ENCODE measurements at regions not wholly inside any gene's neighbourhood (a gene's known extent, or its start where the extent isn't known, plus 50 kb on each side); places are given as distances from the start of the nearest gene placed in this dataset.

GRCh38 chr10:131516285-131516684, 204.8 kb upstream of the TCERG1L start:
- CTCF ChIA-PET = no interaction called here

DNA sequence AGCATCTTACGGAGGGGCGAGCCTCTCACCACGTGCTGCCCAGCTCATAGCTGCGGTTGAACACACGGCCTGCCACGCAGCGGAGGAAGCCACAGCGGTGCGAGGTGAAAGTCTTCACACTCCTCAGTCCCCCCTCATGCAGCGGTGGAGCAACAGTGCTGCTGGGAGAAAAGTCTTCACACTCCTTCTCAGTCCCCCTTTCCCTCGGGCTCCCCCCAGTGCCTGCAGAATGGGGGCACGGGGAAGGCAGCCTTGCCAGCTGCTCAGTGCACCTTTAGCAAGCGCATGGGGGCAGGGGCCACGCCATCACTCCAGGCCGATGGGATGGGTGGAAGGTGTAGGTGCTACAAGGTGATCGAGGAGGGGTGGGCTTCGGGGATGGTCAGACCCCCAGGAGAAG, 206.3 kb upstream of the TCERG1L start:
- CTCF ChIA-PET = no interaction called here
- POLR2A ChIA-PET = no interaction called here

More at GRCh38 chr10:131516285-131516684, 204.8 kb upstream of the TCERG1L start:
- POLR2A ChIA-PET = no interaction called here

- POLR2A ChIA-PET = no interaction called here
- CTCF ChIA-PET = no interaction called here
These were observed 208.4 kb upstream of the TCERG1L start for GRCh38 chr10:131519723-131520605.

DNA sequence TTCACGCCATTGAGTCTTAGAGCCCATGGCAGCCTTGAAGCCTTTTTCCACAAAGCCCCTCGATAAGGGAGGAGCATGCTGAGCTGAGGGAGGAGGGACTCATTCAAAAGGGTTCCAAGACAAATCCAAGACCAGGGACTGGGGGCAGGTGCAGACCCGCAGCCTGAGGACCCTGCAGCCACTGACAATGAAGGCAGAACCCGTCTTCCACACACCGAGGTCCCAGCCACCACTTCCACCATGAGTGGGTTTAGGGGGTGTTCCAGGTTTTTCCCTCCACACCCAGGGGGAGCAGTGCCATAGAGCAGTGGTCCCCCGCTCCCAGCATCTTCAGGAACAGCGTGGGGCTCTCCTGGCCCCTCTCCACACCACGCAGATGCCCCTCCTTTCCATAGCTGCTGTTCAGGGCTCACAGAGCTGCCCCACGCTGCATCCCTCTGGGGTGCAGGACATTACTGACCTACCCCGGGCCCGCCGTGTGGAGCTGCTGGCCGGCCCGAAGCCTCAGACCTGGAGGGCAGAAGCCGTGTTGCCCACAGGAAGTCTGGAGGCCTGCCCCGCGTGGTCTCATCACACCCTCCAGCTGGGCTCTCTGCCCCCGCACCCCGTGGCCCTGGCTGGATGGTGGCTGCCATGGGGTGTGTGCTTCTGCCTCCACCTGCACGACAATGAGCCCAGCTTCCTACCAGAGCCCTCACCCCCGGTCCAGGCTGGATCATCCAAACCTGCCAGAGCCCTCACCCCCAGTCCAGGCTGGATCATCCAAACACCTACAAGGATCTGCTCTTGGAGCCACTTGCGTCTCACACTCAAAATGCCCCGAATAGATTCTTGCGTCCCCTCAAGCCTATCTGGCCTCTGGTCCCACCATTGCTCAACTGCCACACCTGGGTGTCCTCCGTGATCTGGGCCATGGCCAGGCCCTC, 220.0 kb upstream of the TCERG1L start:
- POLR2A ChIA-PET = no interaction called here
- CTCF ChIA-PET = no interaction called here

DNA sequence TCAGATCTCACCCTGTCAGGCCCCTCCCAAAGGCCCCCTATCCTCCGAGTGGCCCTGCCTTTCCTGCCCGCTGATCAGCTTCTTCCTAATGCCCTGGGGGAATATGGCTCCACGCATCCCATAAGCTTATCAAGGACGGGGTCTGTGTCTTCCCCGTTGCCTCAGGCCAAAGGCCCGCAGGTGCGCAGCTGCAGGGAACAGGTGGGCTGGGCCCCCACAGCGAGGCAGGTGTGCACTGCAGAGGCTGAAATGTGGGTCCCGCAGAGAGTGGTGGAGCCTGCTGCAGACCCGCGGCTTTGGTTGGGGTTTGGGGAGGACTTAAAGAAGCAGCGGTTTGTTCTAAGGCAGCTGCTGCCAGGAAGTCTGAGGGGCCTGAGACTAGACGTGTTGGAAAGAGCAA, 220.8 kb upstream of the TCERG1L start:
- POLR2A ChIA-PET = no interaction called here
- CTCF ChIA-PET = no interaction called here

- ChIA-PET POLR2A (no interaction called here), CTCF (no interaction called here)
These were observed 221.3 kb upstream of the TCERG1L start for GRCh38 chr10:131532745-131533341.

GRCh38 chr10:131533846-131534526, 222.5 kb upstream of the TCERG1L start:
- POLR2A ChIA-PET = no interaction called here
- CTCF ChIA-PET = no interaction called here

GRCh38 chr10:131534836-131535235, 223.3 kb upstream of the TCERG1L start:
- ChIA-PET CTCF (no interaction called here), POLR2A (no interaction called here)

DNA sequence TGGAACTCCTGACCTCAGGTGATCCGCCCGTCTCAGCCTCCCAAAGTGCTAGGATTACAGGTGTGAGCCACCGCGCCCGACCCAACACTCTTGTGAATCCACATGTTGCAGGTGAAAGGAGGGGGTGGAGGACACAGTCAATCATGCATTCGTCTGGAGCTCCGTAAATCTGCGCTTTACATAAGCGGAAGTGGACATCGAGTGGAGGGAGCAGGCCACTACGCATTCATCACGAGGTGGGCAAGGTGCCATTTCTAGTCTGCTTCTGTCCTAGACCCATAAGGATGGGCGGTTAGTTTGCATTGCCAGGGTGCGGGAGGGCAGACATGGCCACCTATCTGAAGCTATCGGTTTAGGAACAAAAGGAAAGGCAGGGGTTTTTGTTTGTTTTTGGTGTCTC, 225.2 kb upstream of the TCERG1L start:
- CTCF ChIA-PET = no interaction called here
- POLR2A ChIA-PET = no interaction called here

DNA sequence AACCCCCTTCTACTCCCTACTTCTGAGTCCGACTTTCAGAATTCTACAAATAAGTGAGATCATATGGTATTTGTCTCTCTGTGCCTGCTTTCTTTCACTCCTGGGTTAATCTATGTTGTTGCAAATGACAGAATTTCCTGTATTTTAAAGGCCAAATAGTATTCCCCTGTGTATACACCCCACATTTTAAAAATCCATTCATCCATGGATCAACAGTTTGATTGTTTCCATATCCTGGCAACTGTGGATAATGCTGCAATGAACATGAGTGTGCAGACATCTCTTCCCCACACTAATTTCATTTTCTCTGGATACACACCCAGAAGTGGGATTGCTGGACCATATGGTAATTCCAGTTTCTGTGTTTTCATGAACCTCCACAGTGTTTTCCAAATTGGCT, 225.8 kb upstream of the TCERG1L start:
- ChIA-PET CTCF (no interaction called here), POLR2A (no interaction called here)

DNA sequence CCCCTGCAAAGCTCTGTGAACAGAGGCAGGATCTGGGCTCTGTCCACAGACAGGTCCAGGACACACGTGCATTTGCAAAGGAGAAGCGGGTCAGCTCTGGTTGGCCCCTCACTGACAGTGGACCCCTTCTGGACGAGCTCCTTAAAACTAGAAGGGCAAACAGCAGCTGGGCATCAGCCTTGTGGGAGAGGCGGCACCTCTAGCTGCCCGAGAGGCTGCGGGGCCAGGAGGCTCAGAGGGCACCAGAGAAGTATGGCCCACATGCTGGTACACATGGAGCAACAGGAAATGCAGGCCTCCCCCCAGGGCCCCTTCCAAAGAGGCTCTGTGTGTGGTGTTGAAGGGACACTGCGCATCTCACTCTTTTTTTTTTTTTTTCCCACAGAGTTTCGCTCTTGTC, 233.0 kb upstream of the TCERG1L start:
- ChIA-PET CTCF (no interaction called here), POLR2A (no interaction called here)

DNA sequence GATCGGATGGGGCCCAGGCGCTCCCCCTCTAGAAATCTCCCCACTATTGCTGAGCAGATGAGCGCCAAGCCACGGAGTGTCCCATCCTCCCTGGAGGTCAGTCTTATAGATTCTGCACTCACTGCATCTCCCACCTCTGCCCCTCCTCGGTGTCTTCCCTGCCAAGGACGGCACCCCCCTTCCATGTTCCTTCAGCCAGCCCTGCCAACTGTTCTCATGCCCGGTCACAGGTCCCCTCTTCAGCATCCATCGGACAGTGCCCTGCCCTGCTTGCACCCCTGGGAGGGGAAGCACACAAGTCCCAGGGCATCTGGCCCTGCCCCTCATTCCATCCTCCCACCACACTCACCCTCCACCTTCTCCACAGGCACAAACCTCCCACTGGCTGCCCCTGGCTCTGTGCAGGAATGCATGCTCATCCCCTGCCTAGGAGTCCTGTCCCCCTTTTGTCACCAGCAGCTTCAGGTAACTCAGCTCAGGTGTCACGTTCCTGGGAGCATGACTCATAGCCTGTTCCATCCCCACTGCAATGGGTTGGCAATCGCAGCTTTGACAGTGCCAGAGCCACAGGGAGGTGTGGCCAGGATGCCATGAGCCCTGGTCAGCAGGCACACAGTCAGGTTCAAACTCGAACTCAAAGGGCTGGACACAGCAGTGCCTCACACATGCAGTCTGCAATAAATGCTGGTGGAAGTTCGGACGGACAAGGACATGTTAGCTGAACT, 234.7 kb upstream of the TCERG1L start:
- ChIA-PET POLR2A (no interaction called here), CTCF (no interaction called here)

- POLR2A ChIA-PET = no interaction called here
These were observed 235.7 kb upstream of the TCERG1L start for GRCh38 chr10:131547129-131547799.

DNA sequence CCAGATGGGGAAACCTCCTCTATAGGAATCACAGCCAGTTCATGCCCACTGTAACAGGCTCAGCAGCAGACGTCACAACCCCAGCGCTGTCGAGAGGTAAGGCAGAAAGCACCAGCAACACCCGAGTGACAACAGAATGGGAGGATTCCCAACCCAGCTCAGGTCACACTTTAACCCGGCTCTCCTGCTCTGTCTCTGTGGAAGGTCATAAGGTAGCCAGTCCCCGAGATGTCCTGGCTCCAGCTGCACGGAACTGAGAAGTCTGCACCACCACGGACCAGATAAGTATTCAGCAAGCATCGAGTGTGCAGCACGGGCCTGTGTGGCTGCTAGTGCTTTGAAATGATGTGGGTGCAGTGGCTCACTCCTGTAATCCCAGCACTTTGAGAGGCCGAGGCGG, 236.7 kb upstream of the TCERG1L start:
- ChIA-PET POLR2A (no interaction called here), CTCF (no interaction called here)

More at GRCh38 chr10:131547129-131547799, 235.7 kb upstream of the TCERG1L start:
- CTCF ChIA-PET = no interaction called here

DNA sequence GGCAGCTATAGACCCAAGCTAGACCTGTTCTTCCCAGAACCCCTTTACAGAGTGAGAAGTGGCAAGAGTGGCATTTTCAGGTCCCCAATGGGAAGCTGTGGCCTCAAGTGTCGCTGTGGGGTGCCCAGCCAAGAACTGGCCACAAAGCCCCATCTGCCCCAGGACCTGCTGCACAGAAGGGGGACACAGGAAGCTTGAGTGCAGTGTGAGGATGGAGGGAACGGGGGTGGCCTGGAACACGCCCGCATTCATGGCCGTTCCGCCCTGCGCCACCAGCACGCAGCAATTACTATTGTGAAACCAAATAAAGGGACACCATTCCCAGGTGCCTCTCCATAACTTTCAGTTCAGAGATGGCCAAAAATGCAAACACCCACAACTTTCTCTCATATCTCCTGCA, 237.6 kb upstream of the TCERG1L start:
- ChIA-PET CTCF (no interaction called here), POLR2A (no interaction called here)

DNA sequence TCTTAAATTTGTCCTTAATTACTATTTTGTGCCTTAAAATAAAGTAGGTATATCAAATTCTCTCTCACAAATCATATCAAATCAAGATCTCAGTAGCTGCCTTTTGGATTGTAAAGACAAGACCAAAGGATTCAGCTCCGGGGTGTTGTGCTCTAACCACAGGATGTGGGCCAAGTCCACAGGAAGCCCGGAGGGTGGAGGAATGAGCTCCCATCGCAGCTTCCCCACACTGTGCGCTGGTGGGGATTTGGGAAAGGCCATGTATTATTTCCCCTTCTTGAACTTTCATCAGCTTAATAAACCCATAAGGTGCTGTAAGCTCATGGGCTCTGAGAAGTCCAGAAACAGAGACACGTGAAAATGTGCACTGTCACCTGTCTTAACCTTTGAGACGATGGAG, 241.6 kb upstream of the TCERG1L start:
- POLR2A ChIA-PET = no interaction called here

GRCh38 chr10:131553581-131553980, 242.1 kb upstream of the TCERG1L start:
- ChIA-PET POLR2A (no interaction called here), CTCF (no interaction called here)

More for the DNA sequence above, 241.6 kb upstream of the TCERG1L start:
- CTCF ChIA-PET = no interaction called here

DNA sequence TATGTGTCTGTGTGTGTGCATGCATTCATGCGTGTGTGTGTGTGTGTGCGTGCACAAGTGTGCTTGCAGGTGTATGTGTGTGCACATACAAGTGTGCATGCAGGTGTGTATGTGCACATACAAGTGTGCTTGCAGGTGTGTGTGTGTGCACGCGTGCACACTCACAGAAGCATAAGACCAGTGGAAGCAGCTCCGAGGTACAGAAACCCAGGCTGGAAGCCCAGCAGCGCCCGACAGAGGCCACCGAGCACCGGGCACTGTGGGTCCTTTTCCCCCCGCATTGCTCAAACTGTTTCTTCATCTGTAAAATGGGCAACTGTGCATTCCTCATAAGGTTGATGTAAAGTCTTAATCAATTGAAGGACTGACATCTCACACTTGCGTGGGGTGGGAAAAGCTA, 243.3 kb upstream of the TCERG1L start:
- POLR2A ChIA-PET = no interaction called here
- CTCF ChIA-PET = no interaction called here

- ChIA-PET POLR2A (no interaction called here), CTCF (no interaction called here)
These were observed 243.9 kb upstream of the TCERG1L start for GRCh38 chr10:131555406-131555805.

All from activated CD8-positive, alpha-beta memory T cell treated with anti-CD3 and anti-CD28 coated beads for 36 hours (primary cell).